AG09319 (cell line): ENCODE measurements at regions not wholly inside any gene's neighbourhood (a gene's known extent, or its start where the extent isn't known, plus 50 kb on each side); places are given as distances from the start of the nearest gene placed in this dataset.

Experiments used
- DNase-seq: peaks from one replicate; pipeline ENCODE4 v3.0.0-alpha.2; 2010; ENCODE audit warnings: low read depth; ENCODE audit errors: extremely low read depth
- TF ChIP-seq, protein P1 (sequence below): IDR thresholded peaks from 2 replicates; pipeline ENCODE4 v1.5.1; 2011; ENCODE audit warnings: low read depth, mild to moderate bottlenecking, inconsistent platforms, low read length, moderate library complexity

DNA sequence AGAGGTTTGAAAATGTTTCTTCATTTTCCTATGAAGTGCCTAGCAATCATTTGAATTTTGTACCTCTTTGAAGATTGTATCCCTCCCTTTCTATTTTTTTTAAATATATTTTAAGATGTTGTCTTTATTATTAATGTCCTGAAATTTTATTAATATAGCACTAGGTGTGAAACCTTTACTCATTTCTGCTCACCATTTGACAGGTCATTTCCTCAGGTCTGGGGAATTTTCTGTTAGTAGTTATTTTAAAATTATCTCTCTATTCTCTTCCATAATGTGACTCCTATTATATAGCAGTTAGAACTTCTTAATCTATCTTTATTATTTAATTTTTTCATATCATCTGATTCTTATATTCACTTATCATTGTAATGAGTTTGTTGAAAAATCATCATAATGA lies 1038.6 kb upstream of the SLC39A10 start:
- TF ChIP-seq, protein P1, sequence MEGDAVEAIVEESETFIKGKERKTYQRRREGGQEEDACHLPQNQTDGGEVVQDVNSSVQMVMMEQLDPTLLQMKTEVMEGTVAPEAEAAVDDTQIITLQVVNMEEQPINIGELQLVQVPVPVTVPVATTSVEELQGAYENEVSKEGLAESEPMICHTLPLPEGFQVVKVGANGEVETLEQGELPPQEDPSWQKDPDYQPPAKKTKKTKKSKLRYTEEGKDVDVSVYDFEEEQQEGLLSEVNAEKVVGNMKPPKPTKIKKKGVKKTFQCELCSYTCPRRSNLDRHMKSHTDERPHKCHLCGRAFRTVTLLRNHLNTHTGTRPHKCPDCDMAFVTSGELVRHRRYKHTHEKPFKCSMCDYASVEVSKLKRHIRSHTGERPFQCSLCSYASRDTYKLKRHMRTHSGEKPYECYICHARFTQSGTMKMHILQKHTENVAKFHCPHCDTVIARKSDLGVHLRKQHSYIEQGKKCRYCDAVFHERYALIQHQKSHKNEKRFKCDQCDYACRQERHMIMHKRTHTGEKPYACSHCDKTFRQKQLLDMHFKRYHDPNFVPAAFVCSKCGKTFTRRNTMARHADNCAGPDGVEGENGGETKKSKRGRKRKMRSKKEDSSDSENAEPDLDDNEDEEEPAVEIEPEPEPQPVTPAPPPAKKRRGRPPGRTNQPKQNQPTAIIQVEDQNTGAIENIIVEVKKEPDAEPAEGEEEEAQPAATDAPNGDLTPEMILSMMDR = no peak
- no peak for DNase-seq

DNA sequence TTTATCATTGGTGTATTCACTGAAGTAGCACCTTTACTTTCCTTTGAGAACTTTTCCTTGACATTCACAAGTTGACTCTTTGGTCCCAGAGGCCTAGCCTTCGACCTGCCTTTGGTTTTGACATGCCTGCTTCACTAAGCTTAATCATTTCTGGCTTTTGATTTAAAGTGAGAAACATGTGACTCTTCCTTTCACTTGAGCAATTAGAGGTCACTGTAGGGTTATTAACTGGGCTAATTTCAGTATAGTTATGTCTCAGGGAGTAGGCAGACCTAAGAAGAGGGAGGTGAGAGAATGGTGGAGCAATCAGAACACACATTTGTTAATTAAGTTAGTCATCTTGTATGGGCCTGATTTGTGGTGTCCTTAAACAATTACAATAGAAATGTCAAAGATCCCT lies 1040.7 kb upstream of the SLC39A10 start:
- DNase-seq = no peak
- TF ChIP-seq, protein P1 = no peak

DNA sequence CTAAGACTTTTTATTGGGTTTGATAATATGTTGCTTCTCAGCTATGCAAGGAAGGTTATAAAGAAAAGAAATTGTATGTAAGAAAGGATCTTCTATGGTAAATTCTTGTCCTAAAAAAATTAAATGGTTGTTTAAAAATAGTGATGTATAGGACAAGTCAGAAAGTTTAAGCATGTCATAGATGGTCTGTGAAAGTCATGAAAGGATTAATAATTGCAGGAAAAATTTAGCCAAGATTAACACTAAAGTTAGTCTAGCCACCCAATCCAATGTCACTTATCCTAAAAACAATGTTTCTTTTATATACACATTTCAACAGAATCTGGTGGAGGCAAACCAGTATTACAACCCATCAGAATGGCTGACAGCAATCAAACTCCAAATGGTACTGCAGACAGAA lies 1046.7 kb upstream of the SLC39A10 start:
- no peak for DNase-seq
- TF ChIP-seq, protein P1 = no peak

DNA sequence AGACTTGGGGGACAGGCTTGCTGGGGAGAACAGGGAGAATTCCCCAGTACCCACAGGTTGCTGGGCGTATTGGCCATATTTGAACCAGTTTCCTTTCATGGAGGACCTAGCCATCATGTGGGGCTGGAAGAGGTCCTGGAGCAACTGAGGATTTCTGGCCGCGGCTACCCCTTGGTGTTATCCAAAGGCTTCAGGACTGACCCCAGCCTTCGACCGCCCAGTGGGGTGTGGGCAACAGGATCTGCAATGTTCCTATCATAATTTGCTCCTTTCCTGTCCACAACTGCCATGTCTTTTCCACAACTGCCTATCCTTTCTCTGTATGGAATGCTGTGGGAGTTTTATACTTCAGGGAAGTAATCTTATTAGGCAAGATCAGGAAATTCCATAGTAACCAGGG lies 1053.6 kb upstream of the SLC39A10 start:
- TF ChIP-seq, protein P1 = no peak
- no peak for DNase-seq

DNA sequence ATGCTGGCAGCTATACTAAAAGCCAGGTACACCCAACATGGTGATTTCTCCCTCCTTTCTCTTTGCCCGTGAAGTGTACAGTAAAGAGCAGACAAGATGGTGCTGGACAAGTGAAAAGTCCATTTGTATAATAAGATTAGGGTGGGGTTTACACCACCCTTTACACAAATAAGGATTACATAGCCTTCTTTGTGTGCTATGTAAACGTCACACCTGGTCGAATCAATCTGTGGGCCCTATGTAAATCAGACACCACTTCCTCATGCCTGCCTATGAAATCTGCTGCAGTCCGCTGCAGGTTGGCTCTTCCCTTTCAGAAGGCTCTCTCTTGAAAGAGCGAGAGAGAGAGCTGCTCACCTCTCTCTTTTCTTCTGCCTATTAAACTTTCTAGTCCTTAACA lies 1054.3 kb upstream of the SLC39A10 start:
- no peak for DNase-seq

GRCh38 chr2:194591192-194591591 lies 1065.8 kb upstream of the SLC39A10 start:
- no peak for DNase-seq
- TF ChIP-seq, protein P1 = no peak

More for the DNA sequence above, 1054.3 kb upstream of the SLC39A10 start:
- TF ChIP-seq, protein P1 = no peak

- TF ChIP-seq, protein P1 = no peak
- no peak for DNase-seq
Measured at GRCh38 chr2:194587739-194588270, 1069.2 kb upstream of the SLC39A10 start.
